Karpas-422 (cell line): ENCODE measurements at regions not wholly inside any gene's neighbourhood (a gene's known extent, or its start where the extent isn't known, plus 50 kb on each side); places are given as distances from the start of the nearest gene placed in this dataset.
"Not testable (repeated sequence)": the region's sequence is repeated elsewhere in the genome, so short reads cannot be mapped to it uniquely, and the experiment has no call there.

Experiments
- DNase-seq: peaks from one replicate; pipeline ENCODE4 v3.0.0-alpha.2; 2015
- H2AFZ ChIP-seq: fragments of 200-600 bp; sonication (generic); 2 replicates; pipeline ENCODE4 v1.6.1; 2014; ENCODE audit warnings: antibody characterized with exemption, low read length, mixed read lengths
- H3K27ac ChIP-seq: fragments of 200-600 bp; sonication (generic); 2 replicates; pipeline ENCODE4 v1.5.1; 2014; ENCODE audit warnings: mild to moderate bottlenecking, low read length, moderate library complexity
- H3K27me3 ChIP-seq: fragments of 200-600 bp; sonication (generic); 2 replicates; pipeline ENCODE4 v1.6.1; 2014; ENCODE audit warnings: low read length, mixed read lengths
- H3K36me3 ChIP-seq: fragments of 200-600 bp; sonication (generic); 2 replicates; pipeline ENCODE4 v1.6.1; 2014; ENCODE audit warnings: low read length, mixed read lengths; ENCODE audit not compliant: insufficient read depth
- H3K4me1 ChIP-seq: fragments of 200-600 bp; sonication (generic); 2 replicates; pipeline ENCODE4 v1.6.1; 2014; ENCODE audit warnings: mild to moderate bottlenecking, low read length, mixed read lengths
- H3K4me2 ChIP-seq: fragments of 200-600 bp; sonication (generic); 2 replicates; pipeline ENCODE4 v1.6.1; 2014; ENCODE audit warnings: low read length, low read depth, mild to moderate bottlenecking; ENCODE audit not compliant: poor library complexity, severe bottlenecking
- H3K4me3 ChIP-seq: fragments of 200-600 bp; sonication (generic); 2 replicates; pipeline ENCODE4 v1.5.1; 2014; ENCODE audit warnings: mild to moderate bottlenecking, antibody characterized with exemption, low read length, mixed read lengths
- H3K79me2 ChIP-seq: fragments of 200-600 bp; sonication (generic); 2 replicates; pipeline ENCODE4 v1.6.1; 2014; ENCODE audit warnings: mild to moderate bottlenecking, low read length, mixed read lengths
- H3K9ac ChIP-seq: fragments of 200-600 bp; sonication (generic); 2 replicates; pipeline ENCODE4 v1.6.0; 2014; ENCODE audit warnings: low read length
- H3K9me2 ChIP-seq: fragments of 200-600 bp; sonication (generic), shearing (Covaris generic); replicated peaks from 2 replicates; pipeline ENCODE4 v1.6.0; 2014; ENCODE audit warnings: mild to moderate bottlenecking, low read length, moderate library complexity; ENCODE audit not compliant: insufficient read depth
- H3K9me3 ChIP-seq: fragments of 300-700, 200-600 bp; sonication (generic); 2 replicates; pipeline ENCODE4 v1.6.1; 2014; ENCODE audit warnings: low read length, mixed read lengths
- H4K20me1 ChIP-seq: fragments of 200-600 bp; sonication (generic); 2 replicates; pipeline ENCODE4 v1.6.1; 2014; ENCODE audit warnings: mild to moderate bottlenecking, antibody characterized with exemption, low read length, low read depth; ENCODE audit not compliant: insufficient read depth

- not testable (repeated sequence) for H3K9me2 ChIP-seq, H3K9ac ChIP-seq, H3K4me3 ChIP-seq, H3K4me2 ChIP-seq, H2AFZ ChIP-seq, H3K27me3 ChIP-seq, H3K9me3 ChIP-seq, H3K27ac ChIP-seq, H3K79me2 ChIP-seq, DNase-seq, H4K20me1 ChIP-seq, H3K4me1 ChIP-seq, H3K36me3 ChIP-seq
Observed at GRCh38 chr10:55601690-55602478, 759.2 kb downstream of the ZWINT start.

GRCh38 chr10:55551603-55552002 lies 750.6 kb upstream of the PCDH15 start:
- DNase-seq, result no peak
- no peak overlapping the region for H3K27ac ChIP-seq
- no peak overlapping the region for H3K9ac ChIP-seq
- no peaks in the 10 kb centered on the region for H3K27me3 ChIP-seq
- H3K4me3 ChIP-seq, result no peak overlapping the region
- no peaks in the 10 kb centered on the region for H3K79me2 ChIP-seq
- no peaks in the 10 kb centered on the region for H3K9me2 ChIP-seq
- H3K4me1 ChIP-seq, result no peaks in the 10 kb centered on the region
- no peaks in the 10 kb centered on the region for H3K36me3 ChIP-seq
- no peak overlapping the region for H3K4me2 ChIP-seq
- H3K9me3 ChIP-seq, result peaks cover 33% of the 10 kb centered on the region
- H2AFZ ChIP-seq, result no peak overlapping the region
- H4K20me1 ChIP-seq, result no peaks in the 10 kb centered on the region

GRCh38 chr10:55550236-55550635 lies 749.2 kb upstream of the PCDH15 start:
- Histone ChIP-seq H3K4me1 (no peaks in the 10 kb centered on the region), H3K79me2 (no peaks in the 10 kb centered on the region), H3K27me3 (no peaks in the 10 kb centered on the region), H3K27ac (no peak overlapping the region), H3K9me3 (peaks cover 33% of the 10 kb centered on the region), H3K4me2 (no peak overlapping the region), H3K9me2 (no peaks in the 10 kb centered on the region), H3K36me3 (no peaks in the 10 kb centered on the region), H4K20me1 (no peaks in the 10 kb centered on the region), H3K4me3 (no peak overlapping the region), H3K9ac (no peak overlapping the region), H2AFZ (no peak overlapping the region)
- DNase-seq, result no peak

- not testable (repeated sequence) for H4K20me1 ChIP-seq, H3K27me3 ChIP-seq, H3K9me2 ChIP-seq, H3K4me1 ChIP-seq, H3K4me2 ChIP-seq, DNase-seq, H3K36me3 ChIP-seq, H2AFZ ChIP-seq, H3K27ac ChIP-seq, H3K79me2 ChIP-seq, H3K9ac ChIP-seq, H3K4me3 ChIP-seq
- peaks cover 29% of the 10 kb centered on the region for H3K9me3 ChIP-seq
Observed at GRCh38 chr10:55537497-55537896, 736.5 kb upstream of the PCDH15 start.

GRCh38 chr10:55519264-55519663 lies 718.2 kb upstream of the PCDH15 start:
- H3K27me3 ChIP-seq, result no peaks in the 10 kb centered on the region
- H3K79me2 ChIP-seq, result no peaks in the 10 kb centered on the region
- H3K4me1 ChIP-seq, result no peaks in the 10 kb centered on the region
- peaks cover 23% of the 10 kb centered on the region for H3K9me3 ChIP-seq
- no peak overlapping the region for H3K4me2 ChIP-seq
- no peak for DNase-seq
- no peak overlapping the region for H2AFZ ChIP-seq
- H3K27ac ChIP-seq, result no peak overlapping the region
- no peaks in the 10 kb centered on the region for H3K36me3 ChIP-seq
- no peak overlapping the region for H3K4me3 ChIP-seq
- H4K20me1 ChIP-seq, result no peaks in the 10 kb centered on the region
- H3K9me2 ChIP-seq, result no peaks in the 10 kb centered on the region
- H3K9ac ChIP-seq, result no peak overlapping the region

- not testable (repeated sequence) for H3K4me2 ChIP-seq, H4K20me1 ChIP-seq, H2AFZ ChIP-seq, H3K4me1 ChIP-seq, H3K27me3 ChIP-seq, H3K9ac ChIP-seq, DNase-seq, H3K9me2 ChIP-seq, H3K4me3 ChIP-seq, H3K79me2 ChIP-seq, H3K27ac ChIP-seq, H3K36me3 ChIP-seq
- H3K9me3 ChIP-seq, result peaks cover 19% of the 10 kb centered on the region
Observed at GRCh38 chr10:55518416-55518815, 717.4 kb upstream of the PCDH15 start.

GRCh38 chr10:55509168-55509567 lies 708.1 kb upstream of the PCDH15 start:
- Histone ChIP-seq H3K27ac (no peak overlapping the region), H3K9me3 (peaks cover 19% of the 10 kb centered on the region), H3K4me3 (peak overlapping the region; percentile 47), H3K36me3 (no peaks in the 10 kb centered on the region), H3K27me3 (no peaks in the 10 kb centered on the region), H3K4me1 (no peaks in the 10 kb centered on the region), H3K4me2 (peak overlapping the region; percentile 52), H3K9ac (peak overlapping the region; percentile 26), H3K79me2 (no peaks in the 10 kb centered on the region), H2AFZ (peak overlapping the region; percentile 67), H4K20me1 (no peaks in the 10 kb centered on the region), H3K9me2 (no peaks in the 10 kb centered on the region)
- no peak for DNase-seq

GRCh38 chr10:55500931-55501559 lies 700.0 kb upstream of the PCDH15 start:
- no peak overlapping the region for H3K9ac ChIP-seq
- peak; percentile 42 for DNase-seq
- no peak overlapping the region for H2AFZ ChIP-seq
- no peak overlapping the region for H3K4me3 ChIP-seq
- H4K20me1 ChIP-seq, result no peaks in the 10 kb centered on the region
- H3K79me2 ChIP-seq, result no peaks in the 10 kb centered on the region
- no peaks in the 10 kb centered on the region for H3K4me1 ChIP-seq
- no peak overlapping the region for H3K27ac ChIP-seq
- H3K4me2 ChIP-seq, result no peak overlapping the region
- H3K9me2 ChIP-seq, result no peaks in the 10 kb centered on the region
- H3K36me3 ChIP-seq, result no peaks in the 10 kb centered on the region
- no peaks in the 10 kb centered on the region for H3K27me3 ChIP-seq
- peaks cover 41% of the 10 kb centered on the region for H3K9me3 ChIP-seq
